ENCODE measurements at regions not wholly inside any gene's neighbourhood (a gene's known extent, or its start where the extent isn't known, plus 50 kb on each side); places are given as distances from the start of the nearest gene placed in this dataset.

GRCh38 chr12:33589576-33590114 lies 150.0 kb upstream of the SYT10 start:
- no peak for TF ChIP-seq CTCF (IDR thresholded peaks at IDR 0.05)
- ATAC-seq (no peak), DNase-seq (no peak)
- Histone ChIP-seq H3K9me3 (no peaks in the 10 kb centered on the region), H3K4me1 (peaks cover 9% of the 10 kb centered on the region), H3K4me3 (no peak overlapping the region), H3K27ac (no peak overlapping the region), H3K27me3 (ENCODE audit: low read depth) (no peaks in the 10 kb centered on the region), H3K36me3 (no peaks in the 10 kb centered on the region)
- intact Hi-C loops (cut with DNase I), result no loop called here

GRCh38 chr12:33593753-33594152 lies 154.1 kb upstream of the SYT10 start:
- ATAC-seq, result no peak

GRCh38 chr12:33596061-33596460 lies 156.4 kb upstream of the SYT10 start:
- no peak overlapping the region for H3K27ac ChIP-seq
- H3K36me3 ChIP-seq, result no peaks in the 10 kb centered on the region
- no peaks in the 10 kb centered on the region for H3K9me3 ChIP-seq
- H3K27me3 ChIP-seq (ENCODE audit: low read depth), result no peaks in the 10 kb centered on the region
- H3K4me3 ChIP-seq, result no peak overlapping the region
- no peak for TF ChIP-seq CTCF (IDR thresholded peaks at IDR 0.05)
- no peak for ATAC-seq
- intact Hi-C loops (cut with DNase I), result no loop called here
- H3K4me1 ChIP-seq, result no peaks in the 10 kb centered on the region
- no peak for DNase-seq

More at GRCh38 chr12:33593753-33594152, 154.1 kb upstream of the SYT10 start:
- Histone ChIP-seq H3K9me3 (no peaks in the 10 kb centered on the region), H3K27ac (no peak overlapping the region), H3K27me3 (ENCODE audit: low read depth) (no peaks in the 10 kb centered on the region), H3K4me1 (peaks cover under 1% of the 10 kb centered on the region), H3K4me3 (no peak overlapping the region), H3K36me3 (no peaks in the 10 kb centered on the region)
- intact Hi-C loops (cut with DNase I), result no loop called here
- no peak for TF ChIP-seq CTCF (IDR thresholded peaks at IDR 0.05)
- DNase-seq, result no peak

- Histone ChIP-seq H3K4me3 (no peak overlapping the region), H3K9me3 (no peaks in the 10 kb centered on the region), H3K27ac (no peak overlapping the region), H3K36me3 (no peaks in the 10 kb centered on the region), H3K27me3 (ENCODE audit: low read depth) (no peaks in the 10 kb centered on the region), H3K4me1 (no peaks in the 10 kb centered on the region)
- ATAC-seq, result no peak
- TF ChIP-seq CTCF (IDR thresholded peaks at IDR 0.05), result no peak
- no peak for DNase-seq
- intact Hi-C loops (cut with DNase I), result no loop called here
Observed at GRCh38 chr12:33596814-33597213, 157.2 kb upstream of the SYT10 start.

- TF ChIP-seq CTCF (IDR thresholded peaks at IDR 0.05), result no peak
- Histone ChIP-seq H3K9me3 (no peaks in the 10 kb centered on the region), H3K27me3 (ENCODE audit: low read depth) (no peaks in the 10 kb centered on the region), H3K36me3 (no peaks in the 10 kb centered on the region), H3K27ac (no peak overlapping the region), H3K4me1 (no peaks in the 10 kb centered on the region), H3K4me3 (no peak overlapping the region)
- intact Hi-C loops (cut with DNase I), result no loop called here
- no peak for ATAC-seq
- DNase-seq, result no peak
Observed at GRCh38 chr12:33602515-33602914, 162.9 kb upstream of the SYT10 start.

- no peak for ATAC-seq
- Histone ChIP-seq H3K27ac (no peak overlapping the region), H3K27me3 (ENCODE audit: low read depth) (no peaks in the 10 kb centered on the region), H3K4me3 (no peak overlapping the region), H3K4me1 (no peaks in the 10 kb centered on the region), H3K36me3 (no peaks in the 10 kb centered on the region), H3K9me3 (no peaks in the 10 kb centered on the region)
- DNase-seq, result no peak
- intact Hi-C loops (cut with DNase I), result no loop called here
- TF ChIP-seq CTCF (IDR thresholded peaks at IDR 0.05), result peak; percentile 20
Observed at GRCh38 chr12:33605757-33606156, 166.1 kb upstream of the SYT10 start.
